ENCODE measurements at regions not wholly inside any gene's neighbourhood (a gene's known extent, or its start where the extent isn't known, plus 50 kb on each side); places are given as distances from the start of the nearest gene placed in this dataset.
"Not testable (repeated sequence)": the region's sequence is repeated elsewhere in the genome, so short reads cannot be mapped to it uniquely, and the experiment has no call there.

GRCh38 chr6:92132457-92132856 lies 1286.9 kb downstream of the EPHA7 start:
- DNase-seq: no peak

DNA sequence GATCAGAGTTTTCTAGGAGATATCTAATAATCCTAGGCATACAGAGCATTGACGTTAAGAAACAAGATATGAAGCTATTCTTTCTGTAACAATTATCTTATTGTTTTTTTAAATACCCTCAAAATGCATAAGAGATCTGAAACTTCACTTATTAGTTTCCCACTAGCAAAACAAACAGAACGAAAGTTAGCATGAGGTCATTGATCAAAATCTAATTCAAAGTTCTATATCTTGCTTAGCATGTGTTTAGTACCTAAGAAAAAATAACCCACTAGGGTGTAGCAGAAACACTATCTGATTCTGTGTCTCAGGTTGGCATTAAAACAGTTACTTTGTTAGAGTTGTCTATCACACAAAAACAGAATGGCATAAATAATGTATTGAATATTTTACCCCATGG lies 1288.4 kb downstream of the EPHA7 start:
- no peak for DNase-seq

- no peak for DNase-seq
Observed at GRCh38 chr6:92126983-92127382, 1292.4 kb downstream of the EPHA7 start.

DNA sequence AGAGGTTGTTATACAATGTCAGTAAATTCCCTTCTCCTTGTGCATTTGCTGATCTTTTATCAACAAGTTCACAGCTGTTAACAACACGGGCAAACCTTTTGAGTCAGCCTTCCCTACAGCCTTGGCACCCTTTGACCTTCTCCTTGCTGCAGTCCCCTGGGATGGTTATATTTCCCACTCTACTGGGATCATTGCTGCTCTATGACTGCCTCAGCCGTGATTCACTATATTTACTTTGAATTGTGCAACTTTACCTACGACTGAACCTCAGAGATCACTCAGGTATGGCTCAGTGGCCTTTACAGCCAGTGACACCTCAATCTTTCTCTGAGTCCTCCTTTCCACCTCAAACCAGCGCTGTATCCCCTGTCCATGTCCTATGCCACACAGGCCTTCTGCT lies 1293.3 kb downstream of the EPHA7 start:
- no peak for DNase-seq

DNA sequence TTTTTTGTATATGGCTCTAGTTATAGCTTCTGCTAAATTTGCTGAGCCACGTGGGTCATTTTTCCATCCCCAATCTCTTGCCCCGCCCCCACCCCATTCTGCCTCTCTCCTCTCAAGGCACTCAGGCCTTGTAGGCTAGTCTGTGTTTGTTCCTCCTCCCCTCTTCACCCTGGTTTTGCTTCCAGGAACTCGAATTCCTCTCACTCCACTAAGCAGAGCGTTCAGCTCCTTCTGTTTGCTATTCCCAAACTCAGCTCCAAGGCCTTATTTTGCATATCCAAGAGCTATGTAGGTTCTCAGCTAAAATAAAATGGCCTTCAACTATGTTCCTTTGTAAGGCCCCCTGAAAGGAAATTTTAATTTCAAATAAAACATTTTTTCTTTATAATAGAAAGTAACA lies 1293.7 kb downstream of the EPHA7 start:
- DNase-seq: no peak

DNA sequence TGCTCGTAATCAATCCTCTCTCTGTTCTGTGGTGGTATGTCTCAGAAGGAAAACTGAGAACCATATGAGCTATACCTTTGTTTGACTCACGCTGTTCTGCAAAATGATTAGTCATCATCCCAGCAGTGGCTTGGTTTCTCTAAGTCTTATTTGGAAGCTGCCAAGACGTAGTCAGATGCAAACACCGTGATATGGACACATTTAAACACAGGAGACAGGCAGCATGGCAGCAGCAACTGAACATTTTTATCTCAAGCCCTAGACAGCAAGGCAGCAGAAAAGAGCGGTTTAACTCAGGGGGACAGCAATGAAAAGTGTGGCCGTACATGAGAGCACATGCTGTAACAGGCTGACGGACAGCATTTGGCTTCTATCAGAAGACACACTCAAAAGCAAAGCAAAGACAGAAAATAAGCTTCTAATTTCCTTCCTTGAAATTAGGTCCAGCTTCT lies 1295.1 kb downstream of the EPHA7 start:
- peak; percentile 48 for DNase-seq

- DNase-seq: peak; percentile 3
Observed at GRCh38 chr6:92122746-92123145, 1296.6 kb downstream of the EPHA7 start.

DNA sequence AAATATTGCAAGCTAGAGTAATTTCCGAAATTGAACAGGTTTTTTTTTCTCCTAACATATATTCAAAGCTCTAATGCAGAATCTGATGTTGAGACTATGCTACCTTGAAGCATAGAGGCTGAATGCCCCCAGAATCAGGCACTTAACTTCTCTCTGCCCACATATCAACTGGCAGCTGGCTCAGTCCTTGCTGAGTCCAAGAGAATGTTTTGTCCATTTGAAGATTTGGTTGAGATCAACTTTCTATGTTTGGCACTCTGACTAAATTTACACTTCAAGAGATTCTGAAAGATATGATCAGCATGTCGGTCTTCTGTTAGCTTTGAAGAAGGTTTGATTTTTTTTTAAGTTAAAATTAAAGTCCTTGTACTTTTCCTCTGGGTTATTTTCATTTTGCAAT lies 1298.1 kb downstream of the EPHA7 start:
- DNase-seq: no peak

DNA sequence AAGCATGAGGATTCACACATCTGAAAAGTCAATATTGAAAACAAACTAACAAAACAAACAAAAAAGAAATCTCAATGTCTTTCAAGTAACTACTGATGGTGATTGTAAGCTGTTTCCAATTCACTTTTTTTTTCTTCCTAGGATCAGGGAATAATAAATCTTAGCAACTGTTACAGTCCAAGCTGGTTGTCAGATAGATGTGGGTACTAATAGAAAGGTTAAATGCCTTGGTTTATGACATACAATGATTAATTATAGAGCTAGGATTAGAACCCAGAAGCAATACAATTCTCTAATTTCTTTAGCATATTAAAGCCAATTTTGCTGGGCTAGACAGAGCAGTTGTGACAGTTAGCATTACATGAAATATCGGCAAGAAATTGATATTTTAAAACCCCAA lies 1301.6 kb downstream of the EPHA7 start:
- DNase-seq: no peak

DNA sequence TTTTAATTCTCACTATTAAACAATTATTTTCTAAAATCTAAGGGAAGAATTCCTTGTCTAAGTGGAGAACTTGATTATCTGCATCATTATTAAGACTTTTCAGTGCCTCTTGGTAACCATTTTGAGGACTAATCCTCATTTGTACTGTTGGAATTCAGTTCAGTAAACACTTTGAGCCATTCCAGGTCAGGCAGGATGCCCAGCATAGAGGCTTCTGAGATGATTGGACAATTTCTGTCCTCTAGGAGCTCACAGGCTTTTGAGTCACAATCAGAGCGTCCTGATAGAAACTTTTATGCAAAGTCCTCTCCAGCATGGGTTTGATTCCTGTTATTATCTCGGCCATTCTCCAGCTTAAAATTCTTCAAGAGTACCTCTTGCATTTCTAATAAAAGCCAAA lies 1304.6 kb downstream of the EPHA7 start:
- no peak for DNase-seq

DNA sequence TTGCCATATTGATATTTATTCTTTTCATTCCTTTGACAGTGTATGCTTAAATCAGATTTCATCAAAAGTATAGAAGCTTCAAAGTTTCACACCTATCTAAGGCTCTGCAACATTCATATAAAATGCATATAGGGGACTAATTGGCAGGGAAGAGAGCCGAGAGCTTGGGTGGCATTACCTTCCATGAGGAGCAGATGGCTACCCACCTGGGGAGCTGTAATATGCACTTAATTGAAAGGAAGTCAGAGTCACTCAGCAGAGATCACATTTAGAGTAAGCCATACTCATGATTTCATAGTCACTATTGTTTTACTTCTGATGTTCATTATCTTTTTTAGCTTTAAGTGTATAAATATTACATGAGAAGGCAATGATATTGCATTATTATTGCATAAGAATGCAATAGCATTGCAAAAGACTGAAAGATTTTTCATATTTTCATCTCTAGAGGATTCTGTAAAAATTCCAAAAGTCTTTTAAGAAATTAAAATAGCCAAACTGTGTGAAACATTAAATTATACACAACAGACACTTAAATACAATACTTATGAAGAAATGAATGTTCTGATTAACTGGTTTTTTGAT lies 1305.2 kb downstream of the EPHA7 start:
- DNase-seq: no peak

DNA sequence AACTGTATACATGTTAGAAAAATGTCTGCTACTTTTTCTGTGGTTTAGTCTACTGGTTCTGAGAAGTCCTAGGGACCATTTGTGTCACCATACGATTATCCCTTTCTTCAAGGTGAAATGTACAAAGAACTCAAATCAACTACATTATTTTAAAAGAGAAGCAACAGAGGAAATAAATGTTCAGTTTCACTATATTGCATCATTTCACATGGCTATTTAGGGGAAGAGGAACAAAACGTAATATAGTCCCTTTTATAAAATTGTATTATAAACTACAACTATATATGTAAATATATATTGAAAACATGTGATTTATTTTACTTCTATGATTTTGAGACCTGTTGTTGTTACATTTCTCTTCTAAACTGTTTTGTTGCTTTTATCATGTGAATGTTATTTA lies 1308.0 kb downstream of the EPHA7 start:
- DNase-seq: no peak

DNA sequence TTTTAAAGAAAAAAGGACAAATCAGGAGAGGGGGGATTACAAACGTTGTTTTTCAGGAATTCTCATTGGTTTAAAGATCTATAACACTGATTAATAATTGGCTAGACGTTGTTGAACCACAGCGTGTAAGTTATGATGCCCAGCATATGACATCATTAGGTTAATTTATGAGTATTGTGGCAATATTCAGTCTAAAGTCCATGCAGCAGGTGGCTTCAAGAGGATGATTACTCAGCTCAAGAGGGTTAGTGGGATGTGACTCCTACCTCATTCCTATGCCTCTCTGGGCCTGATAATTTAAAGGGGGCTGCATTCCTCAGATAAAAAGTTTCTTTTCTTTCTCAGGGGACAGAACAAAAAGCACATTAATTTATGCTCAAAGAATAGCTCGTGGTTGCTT lies 1309.0 kb downstream of the EPHA7 start:
- DNase-seq: no peak

GRCh38 chr6:92109956-92110355 lies 1309.4 kb downstream of the EPHA7 start:
- no peak for DNase-seq

GRCh38 chr6:92109256-92109655 lies 1310.1 kb downstream of the EPHA7 start:
- DNase-seq: no peak

- no peak for DNase-seq
Observed at GRCh38 chr6:92086750-92087149, 1332.6 kb downstream of the EPHA7 start.

DNA sequence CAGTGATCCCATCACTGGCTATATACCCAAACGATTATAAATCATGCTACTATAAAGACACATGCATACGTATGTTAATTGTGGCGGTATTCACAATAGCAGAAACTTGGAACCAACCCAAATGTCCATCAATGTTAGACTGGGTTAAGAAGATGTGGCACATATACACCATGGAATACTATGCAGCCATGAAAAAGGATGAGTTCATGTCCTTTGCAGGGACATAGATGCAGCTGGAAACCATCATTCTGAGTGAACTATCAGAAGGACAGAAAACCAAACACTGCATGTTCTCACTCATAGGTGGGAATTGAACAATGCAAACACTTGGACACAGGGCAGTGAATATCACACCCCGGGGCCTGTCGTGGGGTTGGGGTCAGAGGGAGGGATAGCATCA lies 1335.4 kb downstream of the EPHA7 start:
- DNase-seq: not testable (repeated sequence)

- no peak for DNase-seq
Observed at GRCh38 chr6:92072387-92072786, 1347.0 kb downstream of the EPHA7 start.

GRCh38 chr6:92069781-92070180 lies 1349.6 kb downstream of the EPHA7 start:
- no peak for DNase-seq

- DNase-seq: no peak
Observed at GRCh38 chr6:92052513-92052912, 1366.8 kb downstream of the EPHA7 start.

- peak; percentile 2 for DNase-seq
Observed at GRCh38 chr6:92050216-92050615, 1369.1 kb downstream of the EPHA7 start.

GRCh38 chr6:92047860-92048259 lies 1371.5 kb downstream of the EPHA7 start:
- no peak for DNase-seq

DNA sequence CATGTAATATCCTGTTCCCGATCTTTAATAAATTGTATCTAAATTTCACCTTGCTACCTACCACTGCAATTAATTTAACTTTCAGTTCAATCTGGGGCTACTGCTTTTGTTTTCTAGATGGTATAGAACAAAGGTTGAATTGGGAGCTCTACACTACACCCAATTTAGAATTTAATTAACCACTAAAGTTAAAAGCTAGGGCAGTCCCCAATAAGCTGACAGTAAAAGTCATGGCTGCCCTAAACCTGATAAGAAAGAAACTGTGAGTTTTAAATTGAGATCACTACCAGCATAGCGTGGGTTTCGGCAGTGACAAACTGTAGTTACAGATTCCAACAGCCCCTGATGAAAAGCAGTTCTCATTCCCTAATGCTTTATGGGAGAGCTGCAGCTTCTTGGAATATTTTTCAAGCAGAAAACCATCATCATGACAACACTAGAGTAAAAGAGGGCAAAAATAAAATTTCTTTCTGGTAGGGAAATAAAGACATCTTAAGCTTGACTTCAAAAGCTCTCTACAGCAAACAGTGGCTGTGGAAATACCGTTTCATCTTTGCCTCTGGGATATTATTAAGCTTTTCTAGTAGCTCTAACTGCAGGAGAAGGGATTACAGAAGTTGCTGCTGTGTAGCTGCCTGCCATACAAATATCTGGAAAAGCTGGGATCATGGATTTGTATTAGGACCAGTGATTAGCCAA lies 1372.1 kb downstream of the EPHA7 start:
- no peak for DNase-seq

GRCh38 chr6:92044312-92044711 lies 1375.0 kb downstream of the EPHA7 start:
- no peak for DNase-seq

DNA sequence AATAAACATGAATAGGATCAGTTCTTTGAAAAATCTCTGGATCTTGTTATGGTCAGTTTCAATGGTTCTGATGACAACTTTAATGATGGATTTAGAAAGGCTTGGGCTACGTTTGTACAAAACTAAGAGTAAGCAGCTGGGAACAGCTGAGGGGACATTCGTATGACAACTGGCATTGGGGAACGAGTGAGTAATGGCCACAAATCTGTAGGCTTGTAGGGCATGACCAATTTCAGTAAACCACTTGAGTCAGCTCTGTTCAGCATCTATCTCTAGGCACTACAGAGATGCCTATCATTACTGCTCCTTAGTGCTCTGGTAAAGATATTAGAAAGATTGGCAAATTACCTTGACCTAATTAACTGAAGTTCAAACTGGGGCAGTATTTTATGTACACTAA lies 1375.6 kb downstream of the EPHA7 start:
- no peak for DNase-seq

All from fibroblast of skin of back (primary cell).